IMR-90 (cell line): ENCODE measurements at regions not wholly inside any gene's neighbourhood (a gene's known extent, or its start where the extent isn't known, plus 50 kb on each side); places are given as distances from the start of the nearest gene placed in this dataset.

ENCODE experiments used
- ATAC-seq: fragments of 200-7000 bp; cut with Tn5 transposase; 2 replicates; pipeline ENCODE4 v1.9.1; 2020; ENCODE audit warnings: low read depth, mild to moderate bottlenecking, moderate library complexity
- BruUV-seq: library from RNA; stranded (reverse); fragments of 400-500 nt; replicated peaks from 2 replicates; lab custom pipeline; 2021; lab: Mats Ljungman, UMichigan
- CTCF ChIA-PET: fragments of 300-600 bp; formaldehyde crosslinking; extraction: SDS; loops from one replicate; lab custom pipeline; 2021; ENCODE audit warnings: antibody characterized with exemption; lab: Yijun Ruan, JAX
- POLR2A ChIA-PET: fragments of 300-600 bp; sonication (Branson Sonifier 250); formaldehyde crosslinking; loops from one replicate; lab custom pipeline; 2022; ENCODE audit warnings: antibody characterized with exemption; ENCODE audit not compliant: unreplicated experiment; lab: Charles Lee
- DNase-seq: peaks from one replicate; pipeline ENCODE4 v3.0.0; 2013
- H2AFZ ChIP-seq: replicated peaks from 2 replicates; pipeline ENCODE3; 2013; ENCODE audit warnings: low read length, mild to moderate bottlenecking; ENCODE audit not compliant: poor library complexity
- H2AK5ac ChIP-seq: 2 replicates; pipeline ENCODE4 v1.6.1; 2013; ENCODE audit warnings: low read depth, low read length, inconsistent platforms
- H2AK9ac ChIP-seq: replicated peaks from 2 replicates; pipeline ENCODE3; 2013; ENCODE audit warnings: mild to moderate bottlenecking, low read depth, low read length, moderate library complexity; ENCODE audit not compliant: poor library complexity
- H2BK120ac ChIP-seq: 2 replicates; pipeline ENCODE4 v1.6.1; 2013; ENCODE audit warnings: low read depth, low read length, inconsistent platforms
- H2BK15ac ChIP-seq: 3 replicates; pipeline ENCODE4 v1.6.1; 2013; ENCODE audit warnings: low read depth, low read length, inconsistent platforms
- H2BK20ac ChIP-seq: 2 replicates; pipeline ENCODE4 v1.6.1; 2013; ENCODE audit warnings: low read depth, mild to moderate bottlenecking, inconsistent platforms, low read length, moderate library complexity
- H2BK5ac ChIP-seq: 2 replicates; pipeline ENCODE4 v1.6.1; 2013; ENCODE audit warnings: mild to moderate bottlenecking, low read depth, low read length, inconsistent platforms; ENCODE audit not compliant: poor library complexity, severe bottlenecking
- H3K14ac ChIP-seq: replicated peaks from 2 replicates; pipeline ENCODE4 v1.6.1; 2013; ENCODE audit warnings: low read depth, low read length, inconsistent platforms
- H3K18ac ChIP-seq: 2 replicates; pipeline ENCODE4 v1.6.1; 2013; ENCODE audit warnings: low read depth, low read length, control low read depth
- H3K23ac ChIP-seq: 2 replicates; pipeline ENCODE4 v1.6.1; 2013; ENCODE audit warnings: low read depth, low read length, inconsistent platforms
- H3K27ac ChIP-seq: 2 replicates; pipeline ENCODE4 v1.5.1; 2013; ENCODE audit warnings: mild to moderate bottlenecking, control low read depth, low read length; ENCODE audit not compliant: insufficient read depth
- H3K27me3 ChIP-seq: 2 replicates; pipeline ENCODE4 v1.6.1; 2013; ENCODE audit warnings: low read length; ENCODE audit not compliant: control insufficient read depth, insufficient read depth
- H3K36me3 ChIP-seq: 2 replicates; pipeline ENCODE4 v1.6.1; 2013; ENCODE audit warnings: low read length, mixed read lengths; ENCODE audit not compliant: control insufficient read depth, insufficient read depth
- H3K4ac ChIP-seq: 2 replicates; pipeline ENCODE4 v1.6.1; 2013; ENCODE audit warnings: low read depth, low read length, inconsistent platforms
- H3K4me1 ChIP-seq: 2 replicates; pipeline ENCODE4 v1.6.1; 2013; ENCODE audit warnings: low read length, mixed read lengths; ENCODE audit not compliant: control insufficient read depth, insufficient read depth
- H3K4me2 ChIP-seq: 2 replicates; pipeline ENCODE4 v1.6.1; 2013; ENCODE audit warnings: low read depth, mild to moderate bottlenecking, control low read depth, low read length, moderate library complexity
- H3K4me3 ChIP-seq: 2 replicates; pipeline ENCODE4 v1.5.1; 2013; ENCODE audit warnings: low read depth, mild to moderate bottlenecking, control low read depth, low read length, moderate library complexity; ENCODE audit not compliant: insufficient read depth
- H3K56ac ChIP-seq: 2 replicates; pipeline ENCODE4 v1.6.1; 2013; ENCODE audit warnings: low read length, inconsistent platforms; ENCODE audit not compliant: insufficient read depth; ENCODE audit errors: extremely low read depth
- H3K79me1 ChIP-seq, 2 experiments: 2 replicates each; pipeline ENCODE4 v1.6.1; 2013; ENCODE audit warnings: low read length in 2 of 2, inconsistent platforms in 1 of 2, low read depth in 1 of 2
- H3K9ac ChIP-seq: 2 replicates; pipeline ENCODE4 v1.6.1; 2013; ENCODE audit warnings: low read depth, low read length, control low read depth
- H3K9me1 ChIP-seq: 2 replicates; pipeline ENCODE4 v1.6.1; 2013; ENCODE audit warnings: low read length, inconsistent platforms; ENCODE audit not compliant: insufficient read depth
- H3K9me3 ChIP-seq: 2 replicates; pipeline ENCODE4 v1.6.1; 2013; ENCODE audit warnings: low read length; ENCODE audit not compliant: control insufficient read depth, insufficient read depth
- H4K20me1 ChIP-seq: 2 replicates; pipeline ENCODE4 v1.6.1; 2013; ENCODE audit warnings: low read length, inconsistent platforms; ENCODE audit not compliant: insufficient read depth
- H4K5ac ChIP-seq: 2 replicates; pipeline ENCODE4 v1.6.1; 2013; ENCODE audit warnings: mild to moderate bottlenecking, low read depth, low read length, control low read depth
- H4K8ac ChIP-seq, 2 experiments: 2 replicates each; pipeline ENCODE4 v1.6.1; 2013; ENCODE audit warnings: low read depth in 2 of 2, low read length in 2 of 2, control low read depth in 1 of 2, inconsistent platforms in 1 of 2
- H4K91ac ChIP-seq: 2 replicates; pipeline ENCODE4 v1.6.1; 2013; ENCODE audit warnings: low read depth, low read length, inconsistent platforms; ENCODE audit not compliant: insufficient read depth
- CEBPB ChIP-seq: IDR thresholded peaks from 2 replicates; pipeline ENCODE4 v1.6.1; 2012; ENCODE audit warnings: low read depth, low read length, improper control_type of control experiment
- NFE2L2 ChIP-seq: fragments of 150-350 bp; IDR thresholded peaks from 2 replicates; pipeline ENCODE4 v1.6.1; 2016; ENCODE audit warnings: low read depth, mild to moderate bottlenecking, low read length
- WGBS, 2 experiments: methylation state at CpG; one replicate each; pipeline versions ENCODE4 v1.1.5 to v1.1.7; 2013; ENCODE audit warnings: missing lambda C conversion rate in 2 of 2; ENCODE audit not compliant: insufficient read length in 1 of 2; ENCODE audit errors: extremely low coverage in 2 of 2; 5-methylcytosine and 5-hydroxymethylcytosine counted together
- dilution Hi-C: fragments of 300-500 bp; cut with HindIII; formaldehyde crosslinking; loops from one replicate; pipeline ENCODE4 v1.14.3; 2018; ENCODE audit warnings: low sequenced_read_pairs; ENCODE audit not compliant: unreplicated experiment
- in situ Hi-C: fragments of 300-500 bp; cut with MboI; formaldehyde crosslinking; loops from 3 replicates; pipeline ENCODE4 v1.14.3; 2019; ENCODE audit warnings: low sequenced_read_pairs, inconsistent platforms, mixed read lengths
- intact Hi-C: fragments of 100-400 bp; cut with micrococcal nuclease; formaldehyde crosslinking; loops from 2 replicates; pipeline ENCODE4 v1.10.0; 2022

DNA sequence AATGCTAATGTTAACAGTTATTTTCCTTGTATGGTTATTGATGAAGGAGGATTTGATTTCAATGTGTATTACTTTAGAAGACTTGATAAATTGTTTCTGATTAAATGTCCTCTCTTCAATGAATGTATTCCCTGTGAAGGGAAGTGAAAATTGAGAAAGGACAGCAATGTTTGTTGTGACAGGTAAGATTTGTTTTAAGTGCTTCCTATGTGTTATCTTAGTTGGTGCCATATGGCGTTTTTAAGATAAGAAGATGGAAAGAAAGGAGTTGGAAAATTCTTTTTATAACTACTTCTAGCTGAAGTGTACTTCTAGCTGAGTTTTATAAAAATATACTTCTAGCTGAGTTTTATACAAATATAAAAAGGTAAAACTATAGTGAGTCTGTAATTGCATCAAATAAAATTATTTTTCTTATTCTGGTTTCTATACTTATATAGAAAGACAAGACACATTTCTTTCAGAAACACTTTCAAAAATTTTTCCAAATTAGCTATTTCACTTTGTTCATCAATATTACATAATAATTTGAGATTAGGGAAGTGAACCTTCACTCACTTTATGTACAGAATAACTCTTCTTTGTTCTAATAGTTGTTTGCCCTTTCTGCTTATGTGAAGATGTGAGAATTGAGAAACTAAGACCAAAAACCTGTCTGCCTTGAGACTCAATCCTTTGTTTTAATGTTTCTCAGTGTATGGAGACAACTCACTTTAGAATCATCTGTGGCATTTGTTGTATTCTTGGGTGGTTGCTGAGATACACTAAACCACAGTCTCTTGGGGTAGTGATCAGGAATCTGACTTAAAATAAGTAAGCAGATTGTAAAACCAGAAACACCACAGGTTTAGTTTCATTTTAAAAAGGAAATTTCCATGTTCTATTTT, 382.9 kb upstream of the B3GALT2 start:
- WGBS, 2 experiments: no CpG with 5 or more reads among the region's 1 CpG

More for the DNA sequence above, 382.9 kb upstream of the B3GALT2 start:
- ChIA-PET CTCF (interaction anchor here (1.0 kb wide), 1 partner anchor 10 kb away, joined by 3 read pairs; no protein-coding TSS in a partner anchor), POLR2A (no interaction called here)
- Histone ChIP-seq H3K4me3 (no peak overlapping the region), H3K23ac (no peak overlapping the region), H3K4me1 (no peaks in the 10 kb centered on the region; the same call in 1 of the 2 replicates), H3K56ac (no peak overlapping the region), H4K91ac (no peak overlapping the region; the same call in 1 of the 2 replicates), H3K9ac (no peak overlapping the region; the same call in 1 of the 2 replicates), H3K79me1 (no peaks in the 10 kb centered on the region), H2AK5ac (no peak overlapping the region), H2BK120ac (peak overlapping the region; percentile 80), H3K4me2 (peak overlapping the region; percentile 19; the same call in 1 of the 2 replicates), H3K14ac (no peak overlapping the region), H3K36me3 (no peaks in the 10 kb centered on the region), H4K20me1 (no peaks in the 10 kb centered on the region), H3K27ac (no peak overlapping the region), H2AK9ac (no peak overlapping the region), H3K18ac (peak overlapping the region; percentile 96; the same call in 1 of the 2 replicates), H3K9me3 (no peaks in the 10 kb centered on the region), H3K9me1 (no peaks in the 10 kb centered on the region), H2BK15ac (peak overlapping the region; percentile 62; the same call in 1 of the 3 replicates), H3K4ac (peak overlapping the region; percentile 61; the same call in 1 of the 2 replicates), H2AFZ (no peak overlapping the region), H4K5ac (no peak overlapping the region; the same call in 1 of the 2 replicates), H4K8ac (no peak overlapping the region; a peak in 1 of 4 replicates), H3K27me3 (no peaks in the 10 kb centered on the region), H2BK5ac (peak overlapping the region; percentile 92), H2BK20ac (peak overlapping the region; percentile 72; the same call in 1 of the 2 replicates)
- TF ChIP-seq CEBPB (peak; percentile 26; the same call in 1 of the 2 replicates), NFE2L2 (no peak)
- dilution Hi-C loops (no loop called here), intact Hi-C loops (loop anchor here (10.0 kb wide), 1 partner anchor 385 kb away; the partner anchor contains the start of gene B3GALT2), in situ Hi-C loops (loop anchor here (25.0 kb wide), 1 partner anchor 382 kb away; the partner anchor contains the start of gene B3GALT2)
- BruUV-seq: no TSS peak
- ATAC-seq: peak; percentile 98
- DNase-seq: peak; percentile 91
